Panc1 (cell line): ENCODE measurements at regions not wholly inside any gene's neighbourhood (a gene's known extent, or its start where the extent isn't known, plus 50 kb on each side); places are given as distances from the start of the nearest gene placed in this dataset.

Experiments
- CTCF ChIP-seq: fragments of 450-650 bp; IDR thresholded peaks from 2 replicates; pipeline ENCODE4 v1.5.1; 2017; ENCODE audit warnings: mild to moderate bottlenecking
- POLR2AphosphoS5 ChIP-seq: IDR thresholded peaks from 2 replicates; pipeline ENCODE4 v1.6.1; 2012; ENCODE audit warnings: mild to moderate bottlenecking, low read depth, low read length, moderate library complexity
- SIN3A ChIP-seq: IDR thresholded peaks from 2 replicates; pipeline ENCODE4 v1.6.1; 2012; ENCODE audit warnings: low read depth, mild to moderate bottlenecking, low read length, moderate library complexity, borderline replicate concordance; ENCODE audit not compliant: insufficient read depth

- TF ChIP-seq CTCF (no peak), POLR2AphosphoS5 (no peak), SIN3A (no peak)
These were observed 436.4 kb upstream of the PCDH15 start for GRCh38 chr10:55237462-55237861.
